Smooth muscle cell (in vitro differentiated cells): ENCODE measurements at regions not wholly inside any gene's neighbourhood (a gene's known extent, or its start where the extent isn't known, plus 50 kb on each side); places are given as distances from the start of the nearest gene placed in this dataset.

ENCODE experiments used
- DNase-seq: peaks from one replicate; lab custom pipeline; 2025; ENCODE audit not compliant: unreplicated experiment; lab: John Stamatoyannopoulos, UW
- H2AFZ ChIP-seq: fragments of 200-600 bp; sonication (generic); 2 replicates; pipeline ENCODE4 v1.6.0; 2016; ENCODE audit warnings: antibody characterized with exemption, low read depth, mild to moderate bottlenecking
- H3F3A ChIP-seq: fragments of 200-600 bp; sonication (generic); 2 replicates; pipeline ENCODE4 v1.6.0; 2017; ENCODE audit warnings: antibody characterized with exemption, low read depth
- H3K27ac ChIP-seq: fragments of 200-600 bp; sonication (generic); 2 replicates; pipeline ENCODE4 v1.5.1; 2016; ENCODE audit warnings: low read depth, mild to moderate bottlenecking
- H3K27me3 ChIP-seq: fragments of 200-600 bp; sonication (generic); 2 replicates; pipeline ENCODE4 v1.6.1; 2016; ENCODE audit warnings: low read depth, mild to moderate bottlenecking
- H3K36me3 ChIP-seq: fragments of 200-600 bp; sonication (generic); 2 replicates; pipeline ENCODE4 v1.5.1; 2016; ENCODE audit warnings: low read depth
- H3K4me1 ChIP-seq: fragments of 200-600 bp; sonication (generic); 2 replicates; pipeline ENCODE4 v1.5.1; 2016; ENCODE audit warnings: low read depth
- H3K4me2 ChIP-seq: fragments of 200-600 bp; sonication (generic); 2 replicates; pipeline ENCODE4 v1.6.0; 2016; ENCODE audit warnings: mild to moderate bottlenecking
- H3K4me3 ChIP-seq: fragments of 200-600 bp; sonication (generic); 2 replicates; pipeline ENCODE4 v1.5.1; 2016; ENCODE audit warnings: mild to moderate bottlenecking
- H3K79me2 ChIP-seq: fragments of 200-600 bp; sonication (generic); 2 replicates; pipeline ENCODE4 v1.6.0; 2016; ENCODE audit warnings: low read depth, mild to moderate bottlenecking
- H3K9ac ChIP-seq: fragments of 200-600 bp; sonication (generic); 2 replicates; pipeline ENCODE4 v1.6.0; 2016; ENCODE audit warnings: low read depth
- H3K9me3 ChIP-seq: fragments of 200-600 bp; sonication (generic); replicated peaks from 2 replicates; pipeline ENCODE4 v1.5.1; 2016; ENCODE audit warnings: low read depth
- H4K20me1 ChIP-seq: fragments of 200-600 bp; sonication (generic); 2 replicates; pipeline ENCODE4 v1.6.0; 2016; ENCODE audit warnings: low read depth
- CTCF ChIP-seq: fragments of 200-600 bp; sonication (generic); IDR thresholded peaks from 2 replicates; pipeline ENCODE4 v1.5.1; 2017; ENCODE audit warnings: borderline replicate concordance, mild to moderate bottlenecking, antibody characterized with exemption; ENCODE audit not compliant: insufficient read depth, poor library complexity, severe bottlenecking
- WGBS: methylation state at CpG from one replicate; pipeline ENCODE4 v1.1.7; 2016; ENCODE audit warnings: low lambda C conversion rate; 5-methylcytosine and 5-hydroxymethylcytosine counted together

- no peak overlapping the region for H3K27ac ChIP-seq
- H3K4me3 ChIP-seq, result no peak overlapping the region
- H3K4me2 ChIP-seq, result no peak overlapping the region
- H3K79me2 ChIP-seq, result no peaks in the 10 kb centered on the region
- H3K9ac ChIP-seq, result no peak overlapping the region
- no peak for DNase-seq
- no peaks in the 10 kb centered on the region for H3F3A ChIP-seq
- H3K4me1 ChIP-seq, result no peaks in the 10 kb centered on the region
- no peak for TF ChIP-seq CTCF
- no peaks in the 10 kb centered on the region for H4K20me1 ChIP-seq
- no peaks in the 10 kb centered on the region for H3K36me3 ChIP-seq
- no peaks in the 10 kb centered on the region for H3K9me3 ChIP-seq
- WGBS, result 70% methylated on average over 1 of the region's 1 CpG
- H2AFZ ChIP-seq, result no peak overlapping the region
- no peaks in the 10 kb centered on the region for H3K27me3 ChIP-seq
Measured at GRCh38 chr13:73323615-73324014, 264.8 kb downstream of the KLF5 start.

- Histone ChIP-seq H3K4me3 (no peak overlapping the region), H3F3A (no peaks in the 10 kb centered on the region), H4K20me1 (no peaks in the 10 kb centered on the region), H3K27me3 (no peaks in the 10 kb centered on the region), H3K4me2 (no peak overlapping the region), H2AFZ (no peak overlapping the region), H3K9ac (no peak overlapping the region), H3K27ac (no peak overlapping the region), H3K4me1 (no peaks in the 10 kb centered on the region), H3K79me2 (no peaks in the 10 kb centered on the region), H3K36me3 (no peaks in the 10 kb centered on the region), H3K9me3 (no peaks in the 10 kb centered on the region)
- 99% methylated on average over 2 of the region's 2 CpGs for WGBS
- no peak for TF ChIP-seq CTCF
- no peak for DNase-seq
Measured at GRCh38 chr13:73321043-73321442, 262.2 kb downstream of the KLF5 start.

- Histone ChIP-seq H3K27ac (no peak overlapping the region), H3K4me1 (no peaks in the 10 kb centered on the region), H3K9me3 (peaks cover 2% of the 10 kb centered on the region), H2AFZ (no peak overlapping the region), H3F3A (no peaks in the 10 kb centered on the region), H3K27me3 (no peaks in the 10 kb centered on the region), H3K79me2 (no peaks in the 10 kb centered on the region), H4K20me1 (no peaks in the 10 kb centered on the region), H3K4me2 (no peak overlapping the region), H3K36me3 (no peaks in the 10 kb centered on the region), H3K9ac (no peak overlapping the region), H3K4me3 (no peak overlapping the region)
- 91% methylated on average over 2 of the region's 2 CpGs for WGBS
- no peak for TF ChIP-seq CTCF
- no peak for DNase-seq
Measured at GRCh38 chr13:73317140-73317539, 258.3 kb downstream of the KLF5 start.

GRCh38 chr13:73310366-73310765 is 251.6 kb downstream of the KLF5 start:
- WGBS, result 88% methylated on average over 2 of the region's 2 CpGs
- H3K9ac ChIP-seq, result no peak overlapping the region
- H3K79me2 ChIP-seq, result no peaks in the 10 kb centered on the region
- H4K20me1 ChIP-seq, result no peaks in the 10 kb centered on the region
- H3K36me3 ChIP-seq, result no peaks in the 10 kb centered on the region
- no peak for TF ChIP-seq CTCF
- peaks cover 2% of the 10 kb centered on the region for H3K9me3 ChIP-seq
- no peak overlapping the region for H3K27ac ChIP-seq
- H3K4me2 ChIP-seq, result no peak overlapping the region
- H3K4me3 ChIP-seq, result no peak overlapping the region
- no peaks in the 10 kb centered on the region for H3F3A ChIP-seq
- no peaks in the 10 kb centered on the region for H3K4me1 ChIP-seq
- H3K27me3 ChIP-seq, result no peaks in the 10 kb centered on the region
- H2AFZ ChIP-seq, result no peak overlapping the region
- no peak for DNase-seq
